Body of pancreas (tissue), 4 donors: ENCODE measurements at regions not wholly inside any gene's neighbourhood (a gene's known extent, or its start where the extent isn't known, plus 50 kb on each side); places are given as distances from the start of the nearest gene placed in this dataset.

ENCODE experiments used
- POLR2A ChIP-seq, 3 donors: fragments of 450-650 bp; IDR thresholded peaks; one replicate each; pipeline ENCODE4 v1.6.1; 2016; ENCODE audit warnings: antibody characterized with exemption in 3 of 3, mild to moderate bottlenecking in 2 of 3
- TF ChIP-seq, protein P1 (sequence below), 7 experiments: fragments of 450-650 bp in 4 of 7; fragments of 200-600 bp in 3 of 7; sonication (generic) in 3 of 7; IDR thresholded peaks; one replicate each; pipeline ENCODE4 v1.5.1; 2016 to 2019; ENCODE audit warnings: antibody characterized with exemption in 7 of 7

DNA sequence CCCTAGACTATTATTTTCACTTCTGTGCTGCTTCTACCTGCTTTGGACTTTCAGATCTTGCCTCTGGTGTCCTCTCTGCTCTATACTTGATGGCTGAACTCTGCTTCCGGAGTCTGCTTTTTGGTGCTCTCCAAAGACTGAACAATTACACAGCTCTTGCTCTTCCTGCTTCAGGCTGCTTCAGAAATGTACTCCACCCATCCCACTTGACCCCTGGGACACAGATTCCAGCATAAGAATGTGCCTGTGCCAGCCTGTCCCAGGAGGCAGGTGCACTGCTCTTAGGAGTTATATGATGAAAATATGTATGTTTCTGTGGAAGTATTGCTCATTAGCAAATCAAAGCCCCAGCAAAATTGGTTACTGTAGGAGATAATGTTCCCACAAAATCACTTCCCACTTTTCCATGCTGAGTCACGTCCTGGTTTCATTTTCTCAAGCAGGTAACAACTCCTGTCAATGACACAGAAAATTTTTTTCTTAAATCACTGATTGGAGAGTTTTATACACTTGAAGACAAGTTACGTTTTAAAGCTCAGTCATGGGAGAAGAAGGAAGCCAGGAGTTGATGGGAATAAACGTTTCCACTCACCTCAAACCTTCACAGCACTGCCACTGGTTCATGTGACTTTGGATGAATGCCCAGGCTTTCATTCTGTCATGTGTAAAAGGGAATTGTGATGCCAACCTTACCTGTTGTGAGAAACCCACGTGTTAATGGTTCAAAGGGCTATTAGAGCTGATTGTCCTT is 239.4 kb upstream of the ZPLD1 start:
- TF ChIP-seq, protein P1, sequence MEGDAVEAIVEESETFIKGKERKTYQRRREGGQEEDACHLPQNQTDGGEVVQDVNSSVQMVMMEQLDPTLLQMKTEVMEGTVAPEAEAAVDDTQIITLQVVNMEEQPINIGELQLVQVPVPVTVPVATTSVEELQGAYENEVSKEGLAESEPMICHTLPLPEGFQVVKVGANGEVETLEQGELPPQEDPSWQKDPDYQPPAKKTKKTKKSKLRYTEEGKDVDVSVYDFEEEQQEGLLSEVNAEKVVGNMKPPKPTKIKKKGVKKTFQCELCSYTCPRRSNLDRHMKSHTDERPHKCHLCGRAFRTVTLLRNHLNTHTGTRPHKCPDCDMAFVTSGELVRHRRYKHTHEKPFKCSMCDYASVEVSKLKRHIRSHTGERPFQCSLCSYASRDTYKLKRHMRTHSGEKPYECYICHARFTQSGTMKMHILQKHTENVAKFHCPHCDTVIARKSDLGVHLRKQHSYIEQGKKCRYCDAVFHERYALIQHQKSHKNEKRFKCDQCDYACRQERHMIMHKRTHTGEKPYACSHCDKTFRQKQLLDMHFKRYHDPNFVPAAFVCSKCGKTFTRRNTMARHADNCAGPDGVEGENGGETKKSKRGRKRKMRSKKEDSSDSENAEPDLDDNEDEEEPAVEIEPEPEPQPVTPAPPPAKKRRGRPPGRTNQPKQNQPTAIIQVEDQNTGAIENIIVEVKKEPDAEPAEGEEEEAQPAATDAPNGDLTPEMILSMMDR (IDR thresholded peaks at IDR 0.05), result no peak
- no peak for TF ChIP-seq POLR2A (IDR thresholded peaks at IDR 0.05)
